ENCODE measurements at regions not wholly inside any gene's neighbourhood (a gene's known extent, or its start where the extent isn't known, plus 50 kb on each side); places are given as distances from the start of the nearest gene placed in this dataset.

GRCh38 chr2:181235011-181235410 is 222.2 kb upstream of the ITGA4 start:
- TF ChIP-seq CTCF (IDR thresholded peaks at IDR 0.05; ENCODE audit: poor library complexity) (no peak), EZH2 (IDR thresholded peaks at IDR 0.05; ENCODE audit: borderline replicate concordance) (no peak), EZH2phosphoT487 (IDR thresholded peaks at IDR 0.05; ENCODE audit: low read depth, severe bottlenecking, unreplicated experiment) (no peak)

Data from hepatocyte (in vitro differentiated cells).